Activated CD4-positive, alpha-beta T cell treated with anti-CD3 and anti-CD28 coated beads, Interleukin-2, amount 50 U/mL, for 16 hours (primary cell): ENCODE measurements at regions not wholly inside any gene's neighbourhood (a gene's known extent, or its start where the extent isn't known, plus 50 kb on each side); places are given as distances from the start of the nearest gene placed in this dataset.

Experiments
- DNase-seq: peaks from one replicate; pipeline ENCODE4 v3.0.0-alpha.2; 2020

GRCh38 chr3:111244760-111245159 lies 173.1 kb downstream of the NECTIN3 start:
- DNase-seq: no peak

GRCh38 chr3:111246967-111247760 lies 175.5 kb downstream of the NECTIN3 start:
- no peak for DNase-seq

GRCh38 chr3:111248406-111248805 lies 176.8 kb downstream of the NECTIN3 start:
- DNase-seq: no peak

- no peak for DNase-seq
These were observed 177.8 kb downstream of the NECTIN3 start for GRCh38 chr3:111249421-111249820.

- DNase-seq: no peak
These were observed 181.2 kb downstream of the NECTIN3 start for GRCh38 chr3:111252779-111253178.

GRCh38 chr3:111253733-111254132 lies 182.1 kb downstream of the NECTIN3 start:
- no peak for DNase-seq

- peak; percentile 51 for DNase-seq
These were observed 189.3 kb downstream of the NECTIN3 start for GRCh38 chr3:111260878-111261277.

- DNase-seq: no peak
These were observed 198.2 kb downstream of the NECTIN3 start for GRCh38 chr3:111269777-111270176.

- no peak for DNase-seq
These were observed 205.6 kb downstream of the NECTIN3 start for GRCh38 chr3:111277226-111277625.

GRCh38 chr3:111278959-111279358 lies 207.3 kb downstream of the NECTIN3 start:
- DNase-seq: no peak

GRCh38 chr3:111282024-111282423 lies 210.4 kb downstream of the NECTIN3 start:
- DNase-seq: no peak

- DNase-seq: no peak
These were observed 211.5 kb downstream of the NECTIN3 start for GRCh38 chr3:111283165-111283564.

GRCh38 chr3:111284503-111285183 lies 213.0 kb downstream of the NECTIN3 start:
- DNase-seq: no peak

GRCh38 chr3:111285184-111285538 lies 213.5 kb downstream of the NECTIN3 start:
- DNase-seq: no peak

GRCh38 chr3:111285694-111286093 lies 214.1 kb downstream of the NECTIN3 start:
- no peak for DNase-seq

- DNase-seq: no peak
These were observed 215.1 kb downstream of the NECTIN3 start for GRCh38 chr3:111286746-111287145.

GRCh38 chr3:111292117-111292516 lies 220.5 kb downstream of the NECTIN3 start:
- no peak for DNase-seq

- no peak for DNase-seq
These were observed 227.6 kb downstream of the NECTIN3 start for GRCh38 chr3:111299192-111299615.

- DNase-seq: no peak
These were observed 229.7 kb downstream of the NECTIN3 start for GRCh38 chr3:111301238-111301798.

- no peak for DNase-seq
These were observed 230.4 kb downstream of the NECTIN3 start for GRCh38 chr3:111302063-111302462.

- no peak for DNase-seq
These were observed 232.1 kb downstream of the NECTIN3 start for GRCh38 chr3:111303760-111304159.

GRCh38 chr3:111307676-111308075 lies 234.3 kb upstream of the CD96 start:
- no peak for DNase-seq

- no peak for DNase-seq
These were observed 230.9 kb upstream of the CD96 start for GRCh38 chr3:111311126-111311525.

- DNase-seq: peak; percentile 75
These were observed 230.2 kb upstream of the CD96 start for GRCh38 chr3:111311709-111312235.
